IMR-90 (cell line): ENCODE measurements at regions not wholly inside any gene's neighbourhood (a gene's known extent, or its start where the extent isn't known, plus 50 kb on each side); places are given as distances from the start of the nearest gene placed in this dataset.

Source experiments
- ATAC-seq: fragments of 200-7000 bp; cut with Tn5 transposase; 2 replicates; pipeline ENCODE4 v1.9.1; 2020; ENCODE audit warnings: low read depth, mild to moderate bottlenecking, moderate library complexity
- BruUV-seq: library from RNA; stranded (reverse); fragments of 400-500 nt; replicated peaks from 2 replicates; lab custom pipeline; 2021; lab: Mats Ljungman, UMichigan
- CTCF ChIA-PET: fragments of 300-600 bp; formaldehyde crosslinking; extraction: SDS; loops from one replicate; lab custom pipeline; 2021; ENCODE audit warnings: antibody characterized with exemption; lab: Yijun Ruan, JAX
- POLR2A ChIA-PET: fragments of 300-600 bp; sonication (Branson Sonifier 250); formaldehyde crosslinking; loops from one replicate; lab custom pipeline; 2022; ENCODE audit warnings: antibody characterized with exemption; ENCODE audit not compliant: unreplicated experiment; lab: Charles Lee
- DNase-seq: peaks from one replicate; pipeline ENCODE4 v3.0.0; 2013
- H2AFZ ChIP-seq: replicated peaks from 2 replicates; pipeline ENCODE3; 2013; ENCODE audit warnings: low read length, mild to moderate bottlenecking; ENCODE audit not compliant: poor library complexity
- H2AK5ac ChIP-seq: 2 replicates; pipeline ENCODE4 v1.6.1; 2013; ENCODE audit warnings: low read depth, low read length, inconsistent platforms
- H2AK9ac ChIP-seq: replicated peaks from 2 replicates; pipeline ENCODE3; 2013; ENCODE audit warnings: mild to moderate bottlenecking, low read depth, low read length, moderate library complexity; ENCODE audit not compliant: poor library complexity
- H2BK120ac ChIP-seq: 2 replicates; pipeline ENCODE4 v1.6.1; 2013; ENCODE audit warnings: low read depth, low read length, inconsistent platforms
- H2BK15ac ChIP-seq: 3 replicates; pipeline ENCODE4 v1.6.1; 2013; ENCODE audit warnings: low read depth, low read length, inconsistent platforms
- H2BK20ac ChIP-seq: 2 replicates; pipeline ENCODE4 v1.6.1; 2013; ENCODE audit warnings: low read depth, mild to moderate bottlenecking, inconsistent platforms, low read length, moderate library complexity
- H2BK5ac ChIP-seq: 2 replicates; pipeline ENCODE4 v1.6.1; 2013; ENCODE audit warnings: mild to moderate bottlenecking, low read depth, low read length, inconsistent platforms; ENCODE audit not compliant: poor library complexity, severe bottlenecking
- H3K14ac ChIP-seq: replicated peaks from 2 replicates; pipeline ENCODE4 v1.6.1; 2013; ENCODE audit warnings: low read depth, low read length, inconsistent platforms
- H3K18ac ChIP-seq: 2 replicates; pipeline ENCODE4 v1.6.1; 2013; ENCODE audit warnings: low read depth, low read length, control low read depth
- H3K23ac ChIP-seq: 2 replicates; pipeline ENCODE4 v1.6.1; 2013; ENCODE audit warnings: low read depth, low read length, inconsistent platforms
- H3K27ac ChIP-seq: 2 replicates; pipeline ENCODE4 v1.5.1; 2013; ENCODE audit warnings: mild to moderate bottlenecking, control low read depth, low read length; ENCODE audit not compliant: insufficient read depth
- H3K27me3 ChIP-seq: 2 replicates; pipeline ENCODE4 v1.6.1; 2013; ENCODE audit warnings: low read length; ENCODE audit not compliant: control insufficient read depth, insufficient read depth
- H3K36me3 ChIP-seq: 2 replicates; pipeline ENCODE4 v1.6.1; 2013; ENCODE audit warnings: low read length, mixed read lengths; ENCODE audit not compliant: control insufficient read depth, insufficient read depth
- H3K4ac ChIP-seq: 2 replicates; pipeline ENCODE4 v1.6.1; 2013; ENCODE audit warnings: low read depth, low read length, inconsistent platforms
- H3K4me1 ChIP-seq: 2 replicates; pipeline ENCODE4 v1.6.1; 2013; ENCODE audit warnings: low read length, mixed read lengths; ENCODE audit not compliant: control insufficient read depth, insufficient read depth
- H3K4me2 ChIP-seq: 2 replicates; pipeline ENCODE4 v1.6.1; 2013; ENCODE audit warnings: low read depth, mild to moderate bottlenecking, control low read depth, low read length, moderate library complexity
- H3K4me3 ChIP-seq: 2 replicates; pipeline ENCODE4 v1.5.1; 2013; ENCODE audit warnings: low read depth, mild to moderate bottlenecking, control low read depth, low read length, moderate library complexity; ENCODE audit not compliant: insufficient read depth
- H3K56ac ChIP-seq: 2 replicates; pipeline ENCODE4 v1.6.1; 2013; ENCODE audit warnings: low read length, inconsistent platforms; ENCODE audit not compliant: insufficient read depth; ENCODE audit errors: extremely low read depth
- H3K79me1 ChIP-seq, 2 experiments: 2 replicates each; pipeline ENCODE4 v1.6.1; 2013; ENCODE audit warnings: low read length in 2 of 2, inconsistent platforms in 1 of 2, low read depth in 1 of 2
- H3K9ac ChIP-seq: 2 replicates; pipeline ENCODE4 v1.6.1; 2013; ENCODE audit warnings: low read depth, low read length, control low read depth
- H3K9me1 ChIP-seq: 2 replicates; pipeline ENCODE4 v1.6.1; 2013; ENCODE audit warnings: low read length, inconsistent platforms; ENCODE audit not compliant: insufficient read depth
- H3K9me3 ChIP-seq: 2 replicates; pipeline ENCODE4 v1.6.1; 2013; ENCODE audit warnings: low read length; ENCODE audit not compliant: control insufficient read depth, insufficient read depth
- H4K20me1 ChIP-seq: 2 replicates; pipeline ENCODE4 v1.6.1; 2013; ENCODE audit warnings: low read length, inconsistent platforms; ENCODE audit not compliant: insufficient read depth
- H4K5ac ChIP-seq: 2 replicates; pipeline ENCODE4 v1.6.1; 2013; ENCODE audit warnings: mild to moderate bottlenecking, low read depth, low read length, control low read depth
- H4K8ac ChIP-seq, 2 experiments: 2 replicates each; pipeline ENCODE4 v1.6.1; 2013; ENCODE audit warnings: low read depth in 2 of 2, low read length in 2 of 2, control low read depth in 1 of 2, inconsistent platforms in 1 of 2
- H4K91ac ChIP-seq: 2 replicates; pipeline ENCODE4 v1.6.1; 2013; ENCODE audit warnings: low read depth, low read length, inconsistent platforms; ENCODE audit not compliant: insufficient read depth
- BHLHE40 ChIP-seq: fragments of 150-350 bp; IDR thresholded peaks from 2 replicates; pipeline ENCODE4 v1.6.1; 2016; ENCODE audit warnings: mild to moderate bottlenecking, low read depth, low read length
- CEBPB ChIP-seq: IDR thresholded peaks from 2 replicates; pipeline ENCODE4 v1.6.1; 2012; ENCODE audit warnings: low read depth, low read length, improper control_type of control experiment
- CHD1 ChIP-seq: IDR thresholded peaks from 2 replicates; pipeline ENCODE4 v1.6.1; 2012; ENCODE audit warnings: low read depth, low read length, improper control_type of control experiment
- ELK1 ChIP-seq: fragments of 150-350 bp; IDR thresholded peaks from 2 replicates; pipeline ENCODE4 v1.6.1; 2016; ENCODE audit warnings: low read depth, mild to moderate bottlenecking, low read length, moderate library complexity, borderline replicate concordance
- MAZ ChIP-seq: IDR thresholded peaks from 2 replicates; pipeline ENCODE4 v1.6.1; 2012; ENCODE audit warnings: low read depth, mild to moderate bottlenecking, low read length, improper control_type of control experiment, moderate library complexity, borderline replicate concordance
- MXI1 ChIP-seq: IDR thresholded peaks from 2 replicates; pipeline ENCODE4 v1.6.1; 2012; ENCODE audit warnings: low read depth, mild to moderate bottlenecking, low read length, moderate library complexity, borderline replicate concordance
- NFE2L2 ChIP-seq: fragments of 150-350 bp; IDR thresholded peaks from 2 replicates; pipeline ENCODE4 v1.6.1; 2016; ENCODE audit warnings: low read depth, mild to moderate bottlenecking, low read length
- RCOR1 ChIP-seq: IDR thresholded peaks from 2 replicates; pipeline ENCODE4 v1.6.1; 2012; ENCODE audit warnings: mild to moderate bottlenecking, low read length, improper control_type of control experiment; ENCODE audit not compliant: insufficient replicate concordance
- RFX5 ChIP-seq: IDR thresholded peaks from 2 replicates; pipeline ENCODE4 v1.8.0; 2012; ENCODE audit warnings: low read depth, mild to moderate bottlenecking, low read length, moderate library complexity
- SMC3 ChIP-seq: fragments of 150-350 bp; IDR thresholded peaks from 2 replicates; pipeline ENCODE4 v1.6.1; 2016; ENCODE audit warnings: low read depth, mild to moderate bottlenecking, antibody characterized with exemption, low read length, moderate library complexity
- WGBS, 2 experiments: methylation state at CpG; one replicate each; pipeline versions ENCODE4 v1.1.5 to v1.1.7; 2013; ENCODE audit warnings: missing lambda C conversion rate in 2 of 2; ENCODE audit not compliant: insufficient read length in 1 of 2; ENCODE audit errors: extremely low coverage in 2 of 2; 5-methylcytosine and 5-hydroxymethylcytosine counted together
- dilution Hi-C: fragments of 300-500 bp; cut with HindIII; formaldehyde crosslinking; loops from one replicate; pipeline ENCODE4 v1.14.3; 2018; ENCODE audit warnings: low sequenced_read_pairs; ENCODE audit not compliant: unreplicated experiment
- in situ Hi-C: fragments of 300-500 bp; cut with MboI; formaldehyde crosslinking; loops from 3 replicates; pipeline ENCODE4 v1.14.3; 2019; ENCODE audit warnings: low sequenced_read_pairs, inconsistent platforms, mixed read lengths
- intact Hi-C: fragments of 100-400 bp; cut with micrococcal nuclease; formaldehyde crosslinking; loops from 2 replicates; pipeline ENCODE4 v1.10.0; 2022
- TF ChIP-seq, protein P1 (sequence below): fragments of 150-350 bp; IDR thresholded peaks from 2 replicates; pipeline ENCODE4 v1.6.1; 2017; ENCODE audit warnings: mild to moderate bottlenecking, antibody characterized with exemption, low read length, low read depth
- TF ChIP-seq, protein P2 (sequence below): conservative IDR thresholded peaks from 2 replicates; pipeline ENCODE4 v1.5.1; 2012; ENCODE audit warnings: mild to moderate bottlenecking, low read depth, low read length, improper control_type of control experiment

- no peaks in the 10 kb centered on the region for H3K27me3 ChIP-seq
- dilution Hi-C loops (no loop called here), intact Hi-C loops (no loop called here), in situ Hi-C loops (no loop called here)
- H2BK120ac ChIP-seq, result no peak overlapping the region
- no peaks in the 10 kb centered on the region for H3K79me1 ChIP-seq
- no peak overlapping the region for H2BK5ac ChIP-seq
- H3K18ac ChIP-seq, result no peak overlapping the region
- no peak overlapping the region for H3K4me3 ChIP-seq
- no peak overlapping the region for H3K27ac ChIP-seq
- TF ChIP-seq, protein P1, sequence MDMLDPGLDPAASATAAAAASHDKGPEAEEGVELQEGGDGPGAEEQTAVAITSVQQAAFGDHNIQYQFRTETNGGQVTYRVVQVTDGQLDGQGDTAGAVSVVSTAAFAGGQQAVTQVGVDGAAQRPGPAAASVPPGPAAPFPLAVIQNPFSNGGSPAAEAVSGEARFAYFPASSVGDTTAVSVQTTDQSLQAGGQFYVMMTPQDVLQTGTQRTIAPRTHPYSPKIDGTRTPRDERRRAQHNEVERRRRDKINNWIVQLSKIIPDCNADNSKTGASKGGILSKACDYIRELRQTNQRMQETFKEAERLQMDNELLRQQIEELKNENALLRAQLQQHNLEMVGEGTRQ, result no peak
- no peak for TF ChIP-seq CEBPB
- TF ChIP-seq SMC3, result no peak
- TF ChIP-seq, protein P2, sequence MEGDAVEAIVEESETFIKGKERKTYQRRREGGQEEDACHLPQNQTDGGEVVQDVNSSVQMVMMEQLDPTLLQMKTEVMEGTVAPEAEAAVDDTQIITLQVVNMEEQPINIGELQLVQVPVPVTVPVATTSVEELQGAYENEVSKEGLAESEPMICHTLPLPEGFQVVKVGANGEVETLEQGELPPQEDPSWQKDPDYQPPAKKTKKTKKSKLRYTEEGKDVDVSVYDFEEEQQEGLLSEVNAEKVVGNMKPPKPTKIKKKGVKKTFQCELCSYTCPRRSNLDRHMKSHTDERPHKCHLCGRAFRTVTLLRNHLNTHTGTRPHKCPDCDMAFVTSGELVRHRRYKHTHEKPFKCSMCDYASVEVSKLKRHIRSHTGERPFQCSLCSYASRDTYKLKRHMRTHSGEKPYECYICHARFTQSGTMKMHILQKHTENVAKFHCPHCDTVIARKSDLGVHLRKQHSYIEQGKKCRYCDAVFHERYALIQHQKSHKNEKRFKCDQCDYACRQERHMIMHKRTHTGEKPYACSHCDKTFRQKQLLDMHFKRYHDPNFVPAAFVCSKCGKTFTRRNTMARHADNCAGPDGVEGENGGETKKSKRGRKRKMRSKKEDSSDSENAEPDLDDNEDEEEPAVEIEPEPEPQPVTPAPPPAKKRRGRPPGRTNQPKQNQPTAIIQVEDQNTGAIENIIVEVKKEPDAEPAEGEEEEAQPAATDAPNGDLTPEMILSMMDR, result no peak
- no peak for TF ChIP-seq NFE2L2
- TF ChIP-seq MXI1, result no peak
- TF ChIP-seq RFX5, result no peak
- TF ChIP-seq CHD1, result no peak
- no peak for TF ChIP-seq BHLHE40
- no peak for TF ChIP-seq MAZ
- TF ChIP-seq ELK1, result no peak
- no peak for TF ChIP-seq RCOR1
- H2AK5ac ChIP-seq, result no peak overlapping the region
- BruUV-seq, result no TSS peak
- H2AFZ ChIP-seq, result no peak overlapping the region
- ATAC-seq (no peak), DNase-seq (no peak)
- H4K20me1 ChIP-seq, result no peaks in the 10 kb centered on the region
- H2BK20ac ChIP-seq, result no peak overlapping the region
- no peak overlapping the region for H3K4ac ChIP-seq
- H4K5ac ChIP-seq, result no peak overlapping the region
- no peak overlapping the region for H4K91ac ChIP-seq
- H3K9me3 ChIP-seq, result peaks cover 3% of the 10 kb centered on the region; the same call in 1 of the 2 replicates
- H3K23ac ChIP-seq, result no peak overlapping the region
- no peak overlapping the region for H3K4me2 ChIP-seq
- no peak overlapping the region for H3K14ac ChIP-seq
- H3K56ac ChIP-seq, result no peak overlapping the region
- H3K9me1 ChIP-seq, result no peaks in the 10 kb centered on the region
- POLR2A ChIA-PET, result no interaction called here
- no peaks in the 10 kb centered on the region for H3K36me3 ChIP-seq
- no peak overlapping the region for H2BK15ac ChIP-seq
- no peak overlapping the region for H3K9ac ChIP-seq
- no peaks in the 10 kb centered on the region for H3K4me1 ChIP-seq
- WGBS, 2 experiments, result no CpG with 5 or more reads among the region's 1 CpG
- H2AK9ac ChIP-seq, result no peak overlapping the region
- no peak overlapping the region for H4K8ac ChIP-seq
- CTCF ChIA-PET, result no interaction called here
Measured at GRCh38 chr6:51450958-51451357, 632.3 kb downstream of the TFAP2B start.
